Activated T-cell treated with anti-CD3 and anti-CD28 coated beads for 48 hours (primary cell): ENCODE measurements at regions not wholly inside any gene's neighbourhood (a gene's known extent, or its start where the extent isn't known, plus 50 kb on each side); places are given as distances from the start of the nearest gene placed in this dataset.

Experiments
- DNase-seq: peaks from one replicate; pipeline ENCODE4 v3.0.0-alpha.2; 2020; ENCODE audit warnings: low read depth

DNA sequence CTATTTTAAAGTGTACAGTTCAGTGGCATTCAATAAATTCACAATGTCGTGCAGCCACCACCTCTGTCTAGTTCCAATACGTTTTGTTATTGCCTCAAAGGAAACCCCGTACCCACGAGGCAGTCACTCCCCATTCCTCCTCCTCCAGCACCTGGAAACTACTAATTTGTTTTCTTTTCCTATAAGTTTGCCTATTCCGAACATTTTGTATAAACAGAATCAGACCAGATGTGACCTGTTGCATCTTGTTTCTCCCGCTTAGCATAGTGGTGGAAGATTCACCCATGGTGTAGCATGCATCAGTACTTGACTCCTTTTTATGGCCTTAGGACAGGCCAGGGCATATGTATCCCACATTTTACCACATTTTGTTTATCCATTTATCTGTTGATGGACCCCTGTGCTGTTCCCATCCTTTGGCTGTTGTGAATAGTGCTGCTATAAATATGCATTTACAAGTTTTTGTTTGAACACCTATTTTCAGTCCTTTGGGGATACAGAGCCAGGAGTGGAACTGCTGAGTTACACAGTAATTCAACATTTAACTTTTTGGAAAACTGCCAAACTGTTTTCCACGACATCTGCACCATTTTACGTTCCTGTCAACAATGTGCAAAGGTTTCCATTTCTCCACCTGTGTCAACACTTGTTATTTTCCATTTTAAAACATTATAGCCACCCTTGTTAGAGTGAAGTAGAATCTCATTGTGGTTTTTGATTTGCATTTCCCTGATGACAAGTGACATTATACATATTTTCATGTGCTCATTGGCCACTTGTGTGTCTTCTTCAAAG lies 57.8 kb upstream of the STX18 start:
- no peak for DNase-seq

DNA sequence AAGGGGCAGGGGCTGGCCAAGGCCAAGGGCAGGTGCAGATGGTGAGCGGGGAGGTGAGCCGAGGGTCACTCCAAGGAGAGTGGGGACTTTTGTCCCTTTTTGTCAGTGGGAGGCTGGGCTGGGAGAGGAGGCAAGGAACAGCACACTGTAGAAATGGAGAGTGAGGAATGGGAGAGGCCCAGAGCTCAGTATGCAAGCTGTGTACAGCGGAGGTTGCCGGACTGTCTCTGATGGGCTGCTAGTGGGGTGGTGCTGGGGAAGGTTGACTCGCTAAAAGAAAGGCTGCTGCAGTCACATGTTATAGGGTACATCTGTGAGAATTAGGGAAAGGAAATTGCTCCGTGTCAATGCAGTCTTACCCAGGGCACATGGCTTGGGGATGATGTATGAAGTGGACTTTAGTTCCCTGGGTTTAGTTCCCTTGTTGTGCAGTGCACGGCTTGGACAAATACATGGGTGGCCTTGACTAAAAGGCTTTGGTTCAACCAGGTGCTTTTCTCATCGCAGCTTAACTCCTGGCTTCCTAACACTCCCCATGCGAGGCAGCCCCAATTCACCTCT lies 57.1 kb upstream of the STX18 start:
- DNase-seq, result no peak

DNA sequence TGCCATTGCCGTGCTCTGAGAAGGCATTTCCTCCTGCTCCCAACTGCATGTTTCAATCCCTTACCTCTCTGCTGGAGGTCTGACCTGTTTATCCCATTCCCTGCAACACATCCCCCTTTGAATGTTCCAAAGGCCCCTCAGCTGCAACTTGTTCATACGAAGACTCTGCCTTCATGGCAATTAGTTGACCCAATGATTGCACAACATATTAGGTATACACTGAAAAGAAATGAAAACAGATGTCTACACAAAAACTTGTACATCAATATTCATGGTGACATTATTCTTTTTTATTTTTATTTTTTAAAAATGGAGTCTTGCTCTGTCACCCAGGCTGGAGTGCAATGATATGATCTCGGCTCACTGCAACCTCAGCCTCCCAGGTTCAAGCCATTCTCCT lies 54.9 kb upstream of the STX18 start:
- DNase-seq, result no peak

DNA sequence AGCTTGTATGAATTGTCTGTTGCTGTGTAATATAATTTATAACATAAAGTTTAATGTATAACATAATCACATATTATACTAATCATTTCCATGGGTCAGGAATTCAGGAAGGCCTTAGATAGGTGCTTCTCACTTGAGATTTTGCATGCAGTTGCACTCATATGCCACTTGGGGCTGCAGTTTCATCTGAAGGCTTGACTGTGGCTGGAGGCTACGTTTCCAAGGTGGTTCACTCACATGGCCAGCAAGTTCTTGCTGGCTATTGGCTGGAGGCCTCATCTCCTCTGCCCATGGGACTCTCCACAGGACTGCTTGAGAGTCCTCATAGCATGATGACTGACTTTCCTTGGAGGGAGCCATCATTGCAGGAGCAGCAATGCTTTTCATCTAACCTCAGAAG lies 53.4 kb upstream of the STX18 start:
- no peak for DNase-seq

DNA sequence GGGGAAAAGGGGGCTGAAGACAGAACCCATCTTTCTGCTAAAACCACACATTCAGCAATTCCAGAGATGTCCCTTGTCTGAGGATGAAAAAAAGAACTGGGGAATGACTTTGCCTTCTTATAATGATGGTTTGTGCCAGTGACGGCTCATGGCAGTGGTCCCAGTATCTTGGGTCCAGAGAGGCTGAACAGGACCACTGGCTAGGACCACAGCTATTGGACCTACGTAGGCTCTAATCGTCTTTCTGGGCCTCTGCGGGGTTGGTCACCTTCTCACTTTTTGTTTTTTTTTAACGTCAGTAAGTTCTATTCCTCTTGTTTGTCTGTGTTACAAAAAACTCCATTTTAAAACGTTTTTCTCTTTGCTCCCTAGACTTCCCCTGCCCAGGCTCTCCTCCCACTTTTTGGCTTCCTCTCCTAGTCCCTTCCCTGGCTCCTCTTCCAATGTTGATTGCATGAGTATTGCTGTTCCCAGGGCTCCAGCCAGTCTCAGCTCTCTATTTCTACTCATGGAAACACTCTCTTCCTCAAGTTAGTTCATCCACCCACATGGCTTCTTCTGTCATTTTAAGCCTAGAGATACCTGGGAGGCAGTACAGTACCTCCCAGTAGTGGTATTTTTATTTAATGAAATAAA lies 52.6 kb upstream of the STX18 start:
- no peak for DNase-seq

DNA sequence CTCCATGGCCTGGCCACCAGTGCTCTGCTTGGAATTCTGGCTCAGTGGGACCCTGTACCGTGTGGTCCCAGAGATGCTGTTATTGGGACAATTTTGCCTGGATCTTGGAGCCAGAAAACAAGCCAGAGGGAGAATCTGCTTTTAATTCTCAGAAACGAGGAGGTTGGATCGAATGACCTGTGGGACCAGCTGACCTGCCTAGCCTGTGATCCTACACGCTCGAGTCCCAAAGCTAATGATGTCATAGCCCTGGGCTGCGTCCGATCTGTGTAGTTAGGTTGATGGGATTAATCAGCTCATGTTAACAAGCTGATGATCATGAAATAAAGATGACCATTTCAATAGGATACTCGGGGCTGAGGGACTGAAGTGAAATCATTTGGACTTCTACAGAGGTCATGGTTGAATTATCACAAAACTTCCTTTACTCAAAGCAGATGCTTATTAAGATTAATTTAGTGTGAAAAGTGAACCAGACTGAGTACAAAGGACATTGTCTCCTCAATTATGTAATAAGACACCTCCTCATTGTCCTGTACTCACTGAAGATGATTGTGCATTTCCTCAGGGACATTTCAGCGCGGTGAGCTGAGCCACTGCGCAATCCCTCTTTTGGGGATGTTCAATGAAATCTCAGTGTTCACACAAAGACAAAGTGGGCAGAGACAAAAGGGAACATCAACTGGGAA lies 51.9 kb upstream of the STX18 start:
- DNase-seq, result no peak

DNA sequence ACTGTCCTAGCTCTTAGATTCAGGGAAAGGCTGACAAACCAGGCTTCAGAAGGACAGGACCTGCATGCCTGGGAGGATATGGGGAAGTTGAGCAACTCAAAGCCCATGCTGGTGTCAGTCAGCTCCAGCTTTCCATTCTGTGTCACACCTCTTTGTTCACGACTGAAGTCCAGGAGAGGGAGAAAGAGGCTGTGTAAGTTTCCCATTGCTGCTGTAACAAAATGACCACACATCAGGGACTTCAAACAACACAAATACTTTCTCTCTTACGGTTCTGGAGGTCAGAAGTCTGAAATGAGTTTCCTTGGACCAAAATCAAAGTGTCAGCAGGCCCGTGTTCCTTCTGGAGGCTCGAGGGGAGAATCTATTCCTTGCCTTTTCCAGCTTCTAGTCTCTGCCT lies 50.6 kb upstream of the STX18 start:
- no peak for DNase-seq
